IMR-90 (cell line): ENCODE measurements at regions not wholly inside any gene's neighbourhood (a gene's known extent, or its start where the extent isn't known, plus 50 kb on each side); places are given as distances from the start of the nearest gene placed in this dataset.

Experiments used
- ATAC-seq: fragments of 200-7000 bp; cut with Tn5 transposase; 2 replicates; pipeline ENCODE4 v1.9.1; 2020; ENCODE audit warnings: low read depth, mild to moderate bottlenecking, moderate library complexity
- BruUV-seq: library from RNA; stranded (reverse); fragments of 400-500 nt; replicated peaks from 2 replicates; lab custom pipeline; 2021; lab: Mats Ljungman, UMichigan
- CTCF ChIA-PET: fragments of 300-600 bp; formaldehyde crosslinking; extraction: SDS; loops from one replicate; lab custom pipeline; 2021; ENCODE audit warnings: antibody characterized with exemption; lab: Yijun Ruan, JAX
- POLR2A ChIA-PET: fragments of 300-600 bp; sonication (Branson Sonifier 250); formaldehyde crosslinking; loops from one replicate; lab custom pipeline; 2022; ENCODE audit warnings: antibody characterized with exemption; ENCODE audit not compliant: unreplicated experiment; lab: Charles Lee
- DNase-seq: peaks from one replicate; pipeline ENCODE4 v3.0.0; 2013
- H2AFZ ChIP-seq: replicated peaks from 2 replicates; pipeline ENCODE3; 2013; ENCODE audit warnings: low read length, mild to moderate bottlenecking; ENCODE audit not compliant: poor library complexity
- H2AK5ac ChIP-seq: 2 replicates; pipeline ENCODE4 v1.6.1; 2013; ENCODE audit warnings: low read depth, low read length, inconsistent platforms
- H2AK9ac ChIP-seq: replicated peaks from 2 replicates; pipeline ENCODE3; 2013; ENCODE audit warnings: mild to moderate bottlenecking, low read depth, low read length, moderate library complexity; ENCODE audit not compliant: poor library complexity
- H2BK120ac ChIP-seq: 2 replicates; pipeline ENCODE4 v1.6.1; 2013; ENCODE audit warnings: low read depth, low read length, inconsistent platforms
- H2BK15ac ChIP-seq: 3 replicates; pipeline ENCODE4 v1.6.1; 2013; ENCODE audit warnings: low read depth, low read length, inconsistent platforms
- H2BK20ac ChIP-seq: 2 replicates; pipeline ENCODE4 v1.6.1; 2013; ENCODE audit warnings: low read depth, mild to moderate bottlenecking, inconsistent platforms, low read length, moderate library complexity
- H2BK5ac ChIP-seq: 2 replicates; pipeline ENCODE4 v1.6.1; 2013; ENCODE audit warnings: mild to moderate bottlenecking, low read depth, low read length, inconsistent platforms; ENCODE audit not compliant: poor library complexity, severe bottlenecking
- H3K14ac ChIP-seq: replicated peaks from 2 replicates; pipeline ENCODE4 v1.6.1; 2013; ENCODE audit warnings: low read depth, low read length, inconsistent platforms
- H3K18ac ChIP-seq: 2 replicates; pipeline ENCODE4 v1.6.1; 2013; ENCODE audit warnings: low read depth, low read length, control low read depth
- H3K23ac ChIP-seq: 2 replicates; pipeline ENCODE4 v1.6.1; 2013; ENCODE audit warnings: low read depth, low read length, inconsistent platforms
- H3K27ac ChIP-seq: 2 replicates; pipeline ENCODE4 v1.5.1; 2013; ENCODE audit warnings: mild to moderate bottlenecking, control low read depth, low read length; ENCODE audit not compliant: insufficient read depth
- H3K27me3 ChIP-seq: 2 replicates; pipeline ENCODE4 v1.6.1; 2013; ENCODE audit warnings: low read length; ENCODE audit not compliant: control insufficient read depth, insufficient read depth
- H3K36me3 ChIP-seq: 2 replicates; pipeline ENCODE4 v1.6.1; 2013; ENCODE audit warnings: low read length, mixed read lengths; ENCODE audit not compliant: control insufficient read depth, insufficient read depth
- H3K4ac ChIP-seq: 2 replicates; pipeline ENCODE4 v1.6.1; 2013; ENCODE audit warnings: low read depth, low read length, inconsistent platforms
- H3K4me1 ChIP-seq: 2 replicates; pipeline ENCODE4 v1.6.1; 2013; ENCODE audit warnings: low read length, mixed read lengths; ENCODE audit not compliant: control insufficient read depth, insufficient read depth
- H3K4me2 ChIP-seq: 2 replicates; pipeline ENCODE4 v1.6.1; 2013; ENCODE audit warnings: low read depth, mild to moderate bottlenecking, control low read depth, low read length, moderate library complexity
- H3K4me3 ChIP-seq: 2 replicates; pipeline ENCODE4 v1.5.1; 2013; ENCODE audit warnings: low read depth, mild to moderate bottlenecking, control low read depth, low read length, moderate library complexity; ENCODE audit not compliant: insufficient read depth
- H3K56ac ChIP-seq: 2 replicates; pipeline ENCODE4 v1.6.1; 2013; ENCODE audit warnings: low read length, inconsistent platforms; ENCODE audit not compliant: insufficient read depth; ENCODE audit errors: extremely low read depth
- H3K79me1 ChIP-seq, 2 experiments: 2 replicates each; pipeline ENCODE4 v1.6.1; 2013; ENCODE audit warnings: low read length in 2 of 2, inconsistent platforms in 1 of 2, low read depth in 1 of 2
- H3K9ac ChIP-seq: 2 replicates; pipeline ENCODE4 v1.6.1; 2013; ENCODE audit warnings: low read depth, low read length, control low read depth
- H3K9me1 ChIP-seq: 2 replicates; pipeline ENCODE4 v1.6.1; 2013; ENCODE audit warnings: low read length, inconsistent platforms; ENCODE audit not compliant: insufficient read depth
- H3K9me3 ChIP-seq: 2 replicates; pipeline ENCODE4 v1.6.1; 2013; ENCODE audit warnings: low read length; ENCODE audit not compliant: control insufficient read depth, insufficient read depth
- H4K20me1 ChIP-seq: 2 replicates; pipeline ENCODE4 v1.6.1; 2013; ENCODE audit warnings: low read length, inconsistent platforms; ENCODE audit not compliant: insufficient read depth
- H4K5ac ChIP-seq: 2 replicates; pipeline ENCODE4 v1.6.1; 2013; ENCODE audit warnings: mild to moderate bottlenecking, low read depth, low read length, control low read depth
- H4K8ac ChIP-seq, 2 experiments: 2 replicates each; pipeline ENCODE4 v1.6.1; 2013; ENCODE audit warnings: low read depth in 2 of 2, low read length in 2 of 2, control low read depth in 1 of 2, inconsistent platforms in 1 of 2
- H4K91ac ChIP-seq: 2 replicates; pipeline ENCODE4 v1.6.1; 2013; ENCODE audit warnings: low read depth, low read length, inconsistent platforms; ENCODE audit not compliant: insufficient read depth
- BHLHE40 ChIP-seq: fragments of 150-350 bp; IDR thresholded peaks from 2 replicates; pipeline ENCODE4 v1.6.1; 2016; ENCODE audit warnings: mild to moderate bottlenecking, low read depth, low read length
- CEBPB ChIP-seq: IDR thresholded peaks from 2 replicates; pipeline ENCODE4 v1.6.1; 2012; ENCODE audit warnings: low read depth, low read length, improper control_type of control experiment
- CHD1 ChIP-seq: IDR thresholded peaks from 2 replicates; pipeline ENCODE4 v1.6.1; 2012; ENCODE audit warnings: low read depth, low read length, improper control_type of control experiment
- CTCF ChIP-seq: conservative IDR thresholded peaks from 2 replicates; pipeline ENCODE4 v1.5.1; 2012; ENCODE audit warnings: mild to moderate bottlenecking, low read depth, low read length, improper control_type of control experiment
- ELK1 ChIP-seq: fragments of 150-350 bp; IDR thresholded peaks from 2 replicates; pipeline ENCODE4 v1.6.1; 2016; ENCODE audit warnings: low read depth, mild to moderate bottlenecking, low read length, moderate library complexity, borderline replicate concordance
- FOS ChIP-seq: fragments of 150-350 bp; IDR thresholded peaks from 2 replicates; pipeline ENCODE4 v1.6.1; 2016; ENCODE audit warnings: low read depth, low read length
- MAFK ChIP-seq: IDR thresholded peaks from 2 replicates; pipeline ENCODE4 v1.6.1; 2012; ENCODE audit warnings: low read depth, low read length, improper control_type of control experiment
- MAZ ChIP-seq: IDR thresholded peaks from 2 replicates; pipeline ENCODE4 v1.6.1; 2012; ENCODE audit warnings: low read depth, mild to moderate bottlenecking, low read length, improper control_type of control experiment, moderate library complexity, borderline replicate concordance
- MXI1 ChIP-seq: IDR thresholded peaks from 2 replicates; pipeline ENCODE4 v1.6.1; 2012; ENCODE audit warnings: low read depth, mild to moderate bottlenecking, low read length, moderate library complexity, borderline replicate concordance
- NFE2L2 ChIP-seq: fragments of 150-350 bp; IDR thresholded peaks from 2 replicates; pipeline ENCODE4 v1.6.1; 2016; ENCODE audit warnings: low read depth, mild to moderate bottlenecking, low read length
- POLR2A ChIP-seq: IDR thresholded peaks from 2 replicates; pipeline ENCODE4 v1.6.1; 2012; ENCODE audit warnings: mild to moderate bottlenecking, low read depth, low read length
- RAD21 ChIP-seq: IDR thresholded peaks from 2 replicates; pipeline ENCODE4 v1.6.1; 2012; ENCODE audit warnings: low read length, improper control_type of control experiment
- RCOR1 ChIP-seq: IDR thresholded peaks from 2 replicates; pipeline ENCODE4 v1.6.1; 2012; ENCODE audit warnings: mild to moderate bottlenecking, low read length, improper control_type of control experiment; ENCODE audit not compliant: insufficient replicate concordance
- RFX5 ChIP-seq: IDR thresholded peaks from 2 replicates; pipeline ENCODE4 v1.8.0; 2012; ENCODE audit warnings: low read depth, mild to moderate bottlenecking, low read length, moderate library complexity
- SMC3 ChIP-seq: fragments of 150-350 bp; IDR thresholded peaks from 2 replicates; pipeline ENCODE4 v1.6.1; 2016; ENCODE audit warnings: low read depth, mild to moderate bottlenecking, antibody characterized with exemption, low read length, moderate library complexity
- USF2 ChIP-seq: fragments of 150-350 bp; IDR thresholded peaks from 2 replicates; pipeline ENCODE4 v1.6.1; 2017; ENCODE audit warnings: mild to moderate bottlenecking, antibody characterized with exemption, low read length, low read depth
- WGBS, 2 experiments: methylation state at CpG; one replicate each; pipeline versions ENCODE4 v1.1.5 to v1.1.7; 2013; ENCODE audit warnings: missing lambda C conversion rate in 2 of 2; ENCODE audit not compliant: insufficient read length in 1 of 2; ENCODE audit errors: extremely low coverage in 2 of 2; 5-methylcytosine and 5-hydroxymethylcytosine counted together
- dilution Hi-C: fragments of 300-500 bp; cut with HindIII; formaldehyde crosslinking; loops from one replicate; pipeline ENCODE4 v1.14.3; 2018; ENCODE audit warnings: low sequenced_read_pairs; ENCODE audit not compliant: unreplicated experiment
- in situ Hi-C: fragments of 300-500 bp; cut with MboI; formaldehyde crosslinking; loops from 3 replicates; pipeline ENCODE4 v1.14.3; 2019; ENCODE audit warnings: low sequenced_read_pairs, inconsistent platforms, mixed read lengths
- intact Hi-C: fragments of 100-400 bp; cut with micrococcal nuclease; formaldehyde crosslinking; loops from 2 replicates; pipeline ENCODE4 v1.10.0; 2022

GRCh38 chr18:67072791-67073190, 443.7 kb downstream of the DSEL start:
- no peak overlapping the region for H2AK9ac ChIP-seq
- no TSS peak for BruUV-seq
- ChIA-PET CTCF (no interaction called here), POLR2A (no interaction called here)
- H3K14ac ChIP-seq, result no peak overlapping the region
- H2AK5ac ChIP-seq, result no peak overlapping the region
- dilution Hi-C loops, result no loop called here
- H2BK20ac ChIP-seq, result no peak overlapping the region
- H3K9me1 ChIP-seq, result no peaks in the 10 kb centered on the region
- H3K27ac ChIP-seq, result no peak overlapping the region
- H2AFZ ChIP-seq, result no peak overlapping the region
- H3K9ac ChIP-seq, result no peak overlapping the region
- H3K9me3 ChIP-seq, result no peaks in the 10 kb centered on the region
- WGBS, 2 experiments, result 67% methylated on average over 1 of the region's 2 CpGs; no CpG with 5 or more reads in 1 of the 2 experiments
- no peak overlapping the region for H4K91ac ChIP-seq
- intact Hi-C loops, result no loop called here
- H4K8ac ChIP-seq, result no peak overlapping the region
- H4K5ac ChIP-seq, result no peak overlapping the region
- H3K27me3 ChIP-seq, result no peaks in the 10 kb centered on the region
- no peaks in the 10 kb centered on the region for H3K36me3 ChIP-seq
- H2BK15ac ChIP-seq, result no peak overlapping the region
- no peak overlapping the region for H3K23ac ChIP-seq
- H3K79me1 ChIP-seq, result no peaks in the 10 kb centered on the region
- no peak overlapping the region for H3K4me3 ChIP-seq
- no peaks in the 10 kb centered on the region for H4K20me1 ChIP-seq
- H3K4me1 ChIP-seq, result no peaks in the 10 kb centered on the region
- in situ Hi-C loops, result no loop called here
- TF ChIP-seq FOS, result no peak
- no peak for TF ChIP-seq MXI1
- no peak for TF ChIP-seq USF2
- TF ChIP-seq RFX5, result no peak
- TF ChIP-seq ELK1, result no peak
- TF ChIP-seq RAD21, result no peak
- TF ChIP-seq CTCF, result no peak
- no peak for TF ChIP-seq MAFK
- TF ChIP-seq MAZ, result no peak
- no peak for TF ChIP-seq CHD1
- no peak for TF ChIP-seq RCOR1
- TF ChIP-seq POLR2A, result no peak
- no peak for TF ChIP-seq CEBPB
- no peak for TF ChIP-seq SMC3
- TF ChIP-seq BHLHE40, result no peak
- no peak for TF ChIP-seq NFE2L2
- no peak overlapping the region for H3K56ac ChIP-seq
- no peak overlapping the region for H2BK5ac ChIP-seq
- ATAC-seq (no peak), DNase-seq (no peak)
- no peak overlapping the region for H3K18ac ChIP-seq
- no peak overlapping the region for H3K4ac ChIP-seq
- H3K4me2 ChIP-seq, result no peak overlapping the region
- no peak overlapping the region for H2BK120ac ChIP-seq
